ENCODE measurements at regions not wholly inside any gene's neighbourhood (a gene's known extent, or its start where the extent isn't known, plus 50 kb on each side); places are given as distances from the start of the nearest gene placed in this dataset.

DNA sequence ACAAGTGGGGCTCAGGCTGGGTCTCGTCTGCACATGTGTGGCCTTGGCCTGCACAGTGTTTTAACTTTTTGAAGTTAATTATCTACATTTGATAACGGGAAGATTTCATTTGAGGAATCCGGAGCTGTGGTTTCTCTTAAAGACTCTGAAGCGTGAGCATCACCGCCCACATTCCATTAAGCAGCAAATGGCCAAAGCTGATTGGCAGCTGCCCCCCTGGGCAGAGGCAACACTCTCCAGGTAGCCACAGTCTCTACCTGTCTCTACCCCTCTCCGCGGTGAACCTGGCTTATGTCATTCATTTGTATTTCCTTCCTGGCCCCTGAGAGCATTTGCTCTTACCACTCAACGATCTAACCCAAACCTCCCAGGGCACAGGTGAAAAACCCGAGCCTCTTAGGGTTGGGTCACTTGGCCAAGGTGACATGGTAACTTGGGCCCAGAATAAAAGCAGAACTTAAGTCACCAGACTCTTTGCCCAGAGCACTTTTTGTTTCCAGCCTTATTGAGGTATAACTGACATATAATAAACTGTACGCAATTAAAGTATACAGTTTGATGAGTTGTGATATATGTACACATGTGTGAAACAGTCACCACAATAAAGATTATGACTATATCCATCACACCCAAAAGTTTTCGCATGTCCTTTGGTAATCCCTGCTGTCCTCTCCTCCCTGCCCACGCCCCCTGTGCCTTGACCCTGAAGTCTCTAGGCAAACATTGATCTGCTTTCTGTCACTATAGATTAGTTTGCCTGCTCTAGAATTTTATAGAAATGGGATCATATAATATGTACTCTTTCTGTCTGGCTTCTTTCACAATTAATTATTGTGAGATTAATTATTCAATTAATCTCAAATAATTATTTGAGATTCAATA, 245.7 kb upstream of the HES1 start:
- H3K4me2 ChIP-seq (ENCODE audit: insufficient read depth in 1 of 2, low read depth in 2 of 2, low read length in 2 of 2): no peak overlapping the region
- no peak overlapping the region for H2AK5ac ChIP-seq (ENCODE audit: low read depth, low read length)
- no peak overlapping the region for H4K5ac ChIP-seq (ENCODE audit: insufficient read length, low read depth, low read length)
- no peak overlapping the region for H2BK12ac ChIP-seq (ENCODE audit: low read depth, low read length)
- H3K9me3 ChIP-seq (ENCODE audit: insufficient read depth in 2 of 2, low read depth in 1 of 2, low read length in 1 of 2): no peaks in the 10 kb centered on the region
- H3K4me3 ChIP-seq (ENCODE audit: extremely low read depth in 1 of 4, insufficient read depth in 2 of 4, low read depth in 3 of 4, low read length in 4 of 4): no peak overlapping the region
- H2BK20ac ChIP-seq (ENCODE audit: low read length): no peak overlapping the region
- DNase-seq (ENCODE audit: low read depth in 1 of 2, low spot score in 2 of 2): no peak
- H4K8ac ChIP-seq (ENCODE audit: extremely low read depth, insufficient read depth, low read length): no peak overlapping the region
- H3K23ac ChIP-seq (ENCODE audit: insufficient read length): no peak overlapping the region
- no peak for FAIRE-seq
- H3K4me1 ChIP-seq (replicated peaks in 1 of 4; ENCODE audit: control insufficient read depth in 3 of 4, insufficient read depth in 4 of 4, low read length in 3 of 4): peaks cover 0 to 5% (median under 1%) of the 10 kb centered on the region in 4 experiments; a peak in 3 of 7 replicates
- 86% methylated on average over 12 of the region's 12 CpGs; no CpG with 5 or more reads in 1 of the 2 experiments for WGBS, 2 experiments (ENCODE audit: extremely low coverage in 1 of 2, insufficient coverage in 1 of 2, insufficient read length in 1 of 2, insufficient replicate concordance in 2 of 2, low coverage in 1 of 2, low lambda C conversion rate in 2 of 2, missing lambda C conversion rate in 1 of 2)
- no peak overlapping the region for H3K27ac ChIP-seq (ENCODE audit: low read depth, low read length)
- H3K56ac ChIP-seq (replicated peaks; ENCODE audit: insufficient read length, low read depth, low read length): no peak overlapping the region
- ChIA-PET POLR2A (ENCODE audit: partially characterized antibody) (no interaction called here), CTCF (ENCODE audit: partially characterized antibody) (interaction anchor here (0.9 kb wide), 1 partner anchor 97 kb away, joined by 5 read pairs; no protein-coding TSS in a partner anchor)
- no peaks in the 10 kb centered on the region for H3K23me2 ChIP-seq (ENCODE audit: low read depth, low read length)
- no peak overlapping the region for H4K91ac ChIP-seq (replicated peaks; ENCODE audit: insufficient read length, low read length)
- H3K14ac ChIP-seq (ENCODE audit: insufficient read length): no peak overlapping the region
- no peak overlapping the region for H3K4ac ChIP-seq (replicated peaks; ENCODE audit: insufficient read length, low read depth, low read length)
- H3K27me3 ChIP-seq (replicated peaks in 1 of 4; ENCODE audit: control insufficient read depth in 3 of 4, extremely low read depth in 1 of 4, insufficient read depth in 3 of 4, low read length in 3 of 4): no peaks in the 10 kb centered on the region
- H2AFZ ChIP-seq (ENCODE audit: low read length): no peak overlapping the region
- no peaks in the 10 kb centered on the region for H3K79me2 ChIP-seq (ENCODE audit: control insufficient read depth in 1 of 2, insufficient read depth in 2 of 2, low read length in 2 of 2)
- no peak overlapping the region for H3K18ac ChIP-seq (ENCODE audit: extremely low read depth, low read length)
- no peaks in the 10 kb centered on the region for H4K20me1 ChIP-seq (replicated peaks in 1 of 2; ENCODE audit: control insufficient read depth in 1 of 2, insufficient read depth in 2 of 2, low read length in 2 of 2)
- no peaks in the 10 kb centered on the region for H3K79me1 ChIP-seq (ENCODE audit: low read depth, low read length)
- no peak overlapping the region for H2BK5ac ChIP-seq (ENCODE audit: low read depth, low read length)
- H2BK15ac ChIP-seq (ENCODE audit: low read length): 0 out of 2 replicates have a peak overlapping the region, but pooled peaks have one; percentile 63
- no peak overlapping the region for H2BK120ac ChIP-seq (replicated peaks; ENCODE audit: low read depth, low read length)
- H3K36me3 ChIP-seq (ENCODE audit: control insufficient read depth in 2 of 4, insufficient read depth in 4 of 4, low read length in 3 of 4): no peaks in the 10 kb centered on the region
- H3K9ac ChIP-seq (replicated peaks in 1 of 4; ENCODE audit: extremely low read depth in 1 of 4, low read depth in 3 of 4, low read length in 3 of 4): no peak overlapping the region
- TF ChIP-seq, protein P1, sequence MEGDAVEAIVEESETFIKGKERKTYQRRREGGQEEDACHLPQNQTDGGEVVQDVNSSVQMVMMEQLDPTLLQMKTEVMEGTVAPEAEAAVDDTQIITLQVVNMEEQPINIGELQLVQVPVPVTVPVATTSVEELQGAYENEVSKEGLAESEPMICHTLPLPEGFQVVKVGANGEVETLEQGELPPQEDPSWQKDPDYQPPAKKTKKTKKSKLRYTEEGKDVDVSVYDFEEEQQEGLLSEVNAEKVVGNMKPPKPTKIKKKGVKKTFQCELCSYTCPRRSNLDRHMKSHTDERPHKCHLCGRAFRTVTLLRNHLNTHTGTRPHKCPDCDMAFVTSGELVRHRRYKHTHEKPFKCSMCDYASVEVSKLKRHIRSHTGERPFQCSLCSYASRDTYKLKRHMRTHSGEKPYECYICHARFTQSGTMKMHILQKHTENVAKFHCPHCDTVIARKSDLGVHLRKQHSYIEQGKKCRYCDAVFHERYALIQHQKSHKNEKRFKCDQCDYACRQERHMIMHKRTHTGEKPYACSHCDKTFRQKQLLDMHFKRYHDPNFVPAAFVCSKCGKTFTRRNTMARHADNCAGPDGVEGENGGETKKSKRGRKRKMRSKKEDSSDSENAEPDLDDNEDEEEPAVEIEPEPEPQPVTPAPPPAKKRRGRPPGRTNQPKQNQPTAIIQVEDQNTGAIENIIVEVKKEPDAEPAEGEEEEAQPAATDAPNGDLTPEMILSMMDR (IDR thresholded peaks at IDR 0.05; ENCODE audit: control extremely low read depth in 1 of 3, insufficient read depth in 1 of 3, low read depth in 1 of 3, low read length in 3 of 3): no peak
- TF ChIP-seq CTBP2 (IDR thresholded peaks at IDR 0.05; ENCODE audit: borderline replicate concordance, insufficient read depth, insufficient read length, low read length) (no peak), BCL11A (IDR thresholded peaks at IDR 0.05; ENCODE audit: low read depth in 2 of 2, low read length in 2 of 2) (no peak), SUZ12 (IDR thresholded peaks at IDR 0.05; ENCODE audit: low read length) (no peak), SAP30 (IDR thresholded peaks at IDR 0.05; ENCODE audit: insufficient read depth, insufficient replicate concordance, low read length) (no peak), GTF2F1 (IDR thresholded peaks at IDR 0.05; ENCODE audit: borderline replicate concordance, low read depth, low read length) (no peak), RXRA (IDR thresholded peaks at IDR 0.05; ENCODE audit: insufficient read depth, low read depth, low read length) (no peak), HDAC2 (IDR thresholded peaks at IDR 0.05; ENCODE audit: borderline replicate concordance in 1 of 2, low read depth in 2 of 2, low read length in 2 of 2) (no peak)

All from H1 (cell line).